Stimulated activated naive CD4-positive, alpha-beta T cell (primary cell): ENCODE measurements at regions not wholly inside any gene's neighbourhood (a gene's known extent, or its start where the extent isn't known, plus 50 kb on each side); places are given as distances from the start of the nearest gene placed in this dataset.
A peak's percentile ranks its signal among the peaks of the same experiment; 100 is the strongest.

Experiments used
- DNase-seq, 6 experiments: peaks; one replicate each; lab custom pipeline; 2025; lab: John Stamatoyannopoulos, UW

DNA sequence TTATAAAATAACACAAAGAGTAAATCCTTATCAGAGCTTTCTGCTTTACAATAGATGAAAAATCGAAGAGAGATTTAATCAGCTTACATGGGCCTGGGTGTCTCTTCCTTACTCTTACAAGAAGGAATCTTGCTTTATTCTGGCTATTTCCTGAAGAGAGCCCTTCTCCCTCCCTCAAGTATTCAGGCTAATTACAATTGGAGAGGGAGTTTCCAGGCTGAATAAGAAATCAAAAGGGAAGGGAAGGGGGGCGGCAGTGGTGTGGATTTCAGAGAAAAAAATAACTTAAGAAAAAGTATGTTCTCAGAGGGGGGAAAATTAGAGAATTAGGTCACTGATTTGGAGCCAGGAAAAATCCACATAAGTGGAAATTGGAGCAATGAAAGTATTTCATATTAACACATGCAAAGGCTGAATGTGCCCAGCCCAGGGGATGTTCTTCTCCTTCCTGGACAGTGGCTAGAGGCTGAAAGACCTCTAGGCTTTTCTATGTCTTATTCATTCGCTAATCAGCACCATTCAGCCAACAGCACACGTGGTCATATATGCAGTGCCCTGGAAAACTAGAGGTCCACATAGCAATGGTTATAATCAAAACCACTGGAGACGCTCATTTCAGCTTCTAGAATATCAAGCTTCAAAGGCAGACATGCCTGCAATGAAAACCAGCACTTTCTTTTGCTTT, 158.9 kb upstream of the BTG1 start:
- no peak for DNase-seq

DNA sequence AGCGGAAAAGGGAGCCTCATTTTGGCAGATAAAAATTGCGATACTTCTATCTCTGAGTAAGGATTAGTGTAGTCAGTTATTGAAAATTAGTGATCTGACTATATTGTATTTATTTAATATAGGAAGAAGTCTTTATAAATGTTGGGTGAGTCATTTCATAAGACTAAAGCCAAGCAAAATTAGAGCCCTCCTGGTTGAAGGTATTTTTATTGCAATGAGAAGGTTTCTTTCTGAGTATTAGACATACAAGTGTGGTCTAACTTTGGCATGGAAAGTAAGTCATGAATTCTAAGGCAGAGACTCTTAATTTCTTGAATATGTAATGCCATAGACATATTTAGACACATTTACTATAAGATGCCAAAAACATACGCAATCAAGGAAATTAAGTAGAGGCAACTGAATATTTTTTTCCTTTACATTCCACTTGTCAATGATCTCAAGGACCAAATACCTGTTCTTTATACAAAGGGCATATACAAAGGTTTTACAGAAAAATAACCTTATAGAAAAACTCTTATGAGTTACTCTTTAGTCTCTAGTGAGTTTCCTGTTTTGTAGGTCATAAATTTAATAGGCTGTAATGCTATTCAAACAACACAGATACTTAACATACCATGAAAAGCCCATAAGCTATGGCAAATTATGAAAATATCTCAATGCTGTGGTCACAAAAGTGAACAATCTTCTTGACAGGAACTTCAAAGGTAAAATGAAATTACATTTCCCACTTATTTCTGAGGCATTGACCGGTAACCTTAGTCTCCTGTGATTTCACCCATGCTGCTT, 156.6 kb upstream of the BTG1 start:
- DNase-seq, result no peak

DNA sequence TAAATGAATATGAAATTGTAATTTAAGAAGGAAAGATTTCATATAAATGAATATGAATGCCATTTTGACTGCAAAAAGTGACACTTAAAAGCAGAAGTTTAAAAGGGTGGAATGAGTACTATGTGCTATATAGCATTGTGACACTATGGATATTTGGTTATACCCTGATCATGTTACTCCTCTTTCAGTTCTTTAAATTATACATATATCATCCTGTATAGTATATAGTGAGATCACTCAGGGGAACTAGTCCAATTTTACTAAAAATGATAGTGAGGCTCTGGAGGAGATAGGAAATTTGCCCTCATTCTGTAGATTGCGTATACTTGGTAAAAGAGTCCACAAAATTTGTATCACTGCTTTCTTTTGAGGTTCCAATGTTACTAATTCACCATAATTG, 155.7 kb upstream of the BTG1 start:
- DNase-seq, result no peak

DNA sequence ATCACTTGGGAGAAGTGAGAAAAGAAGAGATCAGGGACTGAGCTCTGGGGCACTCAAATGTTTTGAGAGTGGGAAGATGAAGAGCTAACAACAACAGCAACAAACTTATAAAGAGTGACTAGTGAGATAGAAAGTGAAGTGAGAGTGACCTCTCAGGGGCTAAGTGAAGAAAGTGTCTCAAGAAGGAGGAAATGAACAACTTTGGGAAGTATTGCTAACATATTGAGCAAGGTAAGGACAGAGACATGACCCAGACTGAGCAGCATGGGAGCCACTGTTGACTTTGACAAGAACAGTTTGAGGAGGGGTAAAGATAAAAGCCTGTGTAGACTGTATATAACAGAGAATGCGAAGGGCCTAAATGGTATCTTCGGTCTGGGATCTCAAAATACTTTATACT, 155.1 kb upstream of the BTG1 start:
- DNase-seq, result no peak

DNA sequence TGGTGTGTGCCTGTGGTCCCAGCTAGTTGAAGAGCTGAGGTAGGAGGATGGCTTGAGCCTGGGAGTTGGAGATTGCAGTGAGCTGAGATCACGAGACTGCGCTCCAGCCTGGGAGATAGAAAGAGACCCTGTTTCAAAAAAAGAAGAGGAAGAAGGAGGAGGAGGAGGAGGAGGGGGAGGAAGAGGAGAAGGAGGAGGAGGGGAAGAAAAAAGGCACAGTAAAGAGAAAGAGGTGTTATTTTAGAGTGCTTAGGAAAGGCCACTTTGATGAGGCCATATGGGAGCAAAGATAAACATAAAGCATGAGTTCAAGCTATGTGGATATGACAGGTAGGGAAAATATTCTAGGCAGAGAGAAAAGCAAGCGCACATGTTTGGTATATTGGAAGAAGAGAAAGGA, 154.1 kb upstream of the BTG1 start:
- no peak for DNase-seq

DNA sequence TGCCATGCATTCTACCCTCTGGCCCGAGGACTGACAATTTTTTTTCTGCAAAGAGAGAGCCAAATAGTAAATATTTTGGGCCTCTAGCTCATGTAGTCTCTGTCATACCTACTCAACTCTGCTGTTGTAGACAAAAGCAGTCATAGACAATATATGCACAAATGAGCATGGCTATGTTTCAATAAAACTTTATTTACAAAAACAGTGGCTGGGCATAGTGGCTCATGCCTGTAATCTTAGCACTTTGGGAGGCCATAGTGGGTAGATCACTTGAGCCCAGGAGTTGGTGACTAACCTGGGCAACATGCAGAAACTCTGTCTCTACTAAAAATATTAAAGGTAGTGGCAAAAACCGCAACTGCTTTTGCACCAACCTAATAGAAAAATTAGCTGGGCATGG, 153.7 kb upstream of the BTG1 start:
- no peak for DNase-seq

DNA sequence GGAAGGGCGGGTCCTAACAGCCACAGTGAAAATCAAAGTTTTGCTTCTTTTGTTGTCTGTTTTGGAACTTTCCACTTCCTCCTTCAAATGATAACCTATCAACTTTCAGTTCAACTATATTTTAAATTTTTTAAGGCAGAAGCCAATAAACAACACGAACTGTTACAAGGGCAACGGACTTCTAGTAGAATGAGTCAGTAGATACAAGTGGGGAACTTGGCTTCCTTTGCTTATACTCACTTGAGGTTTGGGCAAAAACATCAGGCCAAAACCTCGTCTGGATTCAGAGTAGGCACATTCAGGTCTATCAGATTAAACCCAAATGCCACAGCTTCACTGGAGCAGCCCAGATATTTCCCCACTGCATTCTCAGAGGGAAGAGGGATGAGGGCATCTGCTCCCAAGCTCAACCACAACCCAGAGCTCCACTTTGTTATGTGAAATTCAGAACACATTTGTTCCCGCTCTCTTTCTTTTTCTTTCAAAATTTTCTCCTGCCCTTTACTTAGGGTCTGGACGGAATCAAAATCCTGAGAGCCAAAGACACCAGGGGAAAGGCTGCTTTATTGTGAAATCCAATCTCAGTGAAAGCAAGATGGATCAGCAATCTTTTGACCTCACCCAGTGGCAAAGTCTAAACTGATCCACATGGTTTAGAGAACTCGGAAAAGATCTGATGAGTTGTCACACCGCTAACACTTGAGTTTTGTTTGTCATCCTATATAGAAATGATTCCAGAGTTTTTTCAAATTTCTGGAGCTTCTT, 152.5 kb upstream of the BTG1 start:
- DNase-seq, result peak in 3 of 6 experiments; percentile 63 to 66 (median 64)

DNA sequence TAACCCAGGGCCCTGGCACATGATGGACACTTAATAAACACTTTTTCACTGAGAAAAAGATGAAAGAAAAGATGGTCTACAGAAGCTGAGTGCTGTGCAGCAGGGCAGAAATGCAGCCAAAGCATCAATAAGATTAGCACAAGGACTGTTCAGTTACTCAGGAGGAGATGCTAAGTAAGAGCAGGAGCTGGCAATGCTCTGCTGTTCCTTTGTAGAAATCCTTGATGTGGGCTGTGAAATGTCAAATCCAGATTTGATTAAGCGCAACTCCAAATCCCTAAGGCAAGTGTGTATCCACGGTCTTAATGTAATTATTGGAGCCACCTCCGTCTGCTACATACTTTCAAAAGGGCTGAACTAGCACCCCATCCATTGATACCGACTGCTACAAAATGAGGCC, 151.8 kb upstream of the BTG1 start:
- DNase-seq, result peak in 2 of 6 experiments; percentile 32 to 35

DNA sequence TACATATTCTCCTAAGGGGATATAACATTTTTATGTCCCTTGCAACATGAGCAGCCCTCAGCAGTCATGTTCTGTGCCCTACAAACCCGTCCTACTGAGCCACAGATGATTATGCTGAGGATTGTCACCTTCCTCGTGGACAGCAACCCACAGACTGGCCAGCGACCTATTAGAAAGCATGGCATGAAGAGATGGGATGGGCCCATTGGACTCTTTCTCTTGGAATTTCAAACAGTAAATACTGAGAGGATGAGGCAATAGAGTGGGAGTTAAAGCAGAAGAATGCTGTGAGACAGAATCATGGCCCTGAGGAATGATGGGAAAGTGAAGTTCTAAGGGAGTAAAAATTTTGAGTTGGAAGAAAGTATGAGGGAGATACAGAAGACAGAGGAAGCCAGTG, 149.9 kb upstream of the BTG1 start:
- DNase-seq, result no peak

DNA sequence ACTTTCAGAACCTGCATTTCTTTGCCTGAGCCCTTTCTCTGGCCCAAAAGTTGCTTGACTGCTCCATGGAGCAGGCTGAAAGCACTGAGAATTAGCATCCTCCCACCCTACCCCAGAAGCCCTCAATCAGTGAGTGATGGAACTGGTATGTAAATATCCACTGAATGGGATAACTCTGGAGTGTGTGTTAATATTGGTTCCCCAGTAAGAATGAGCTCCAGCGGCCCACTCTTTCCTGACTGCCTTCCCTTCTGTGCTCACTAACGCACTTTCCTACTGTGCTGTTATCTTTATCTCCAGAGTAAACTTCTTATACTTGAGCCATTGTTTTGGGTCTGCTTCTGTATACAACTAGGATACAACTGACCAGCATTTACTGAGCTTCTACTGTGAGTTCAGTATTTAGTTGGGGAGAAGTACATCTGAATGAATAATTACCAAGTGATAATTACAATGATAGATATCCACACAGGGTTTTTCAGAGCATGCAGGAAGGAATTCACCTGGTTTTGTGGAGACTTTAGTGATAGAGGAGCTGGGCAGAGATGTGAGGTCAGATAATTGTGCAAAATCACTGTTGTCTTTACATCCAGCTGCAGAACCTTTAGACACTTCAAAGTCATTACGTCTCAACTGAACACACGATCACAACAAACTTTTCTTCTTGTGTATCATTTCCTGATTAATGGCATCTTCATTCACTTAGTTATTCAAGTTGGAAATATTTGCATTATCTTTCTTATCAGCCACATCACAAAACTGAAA, 149.2 kb upstream of the BTG1 start:
- no peak for DNase-seq

DNA sequence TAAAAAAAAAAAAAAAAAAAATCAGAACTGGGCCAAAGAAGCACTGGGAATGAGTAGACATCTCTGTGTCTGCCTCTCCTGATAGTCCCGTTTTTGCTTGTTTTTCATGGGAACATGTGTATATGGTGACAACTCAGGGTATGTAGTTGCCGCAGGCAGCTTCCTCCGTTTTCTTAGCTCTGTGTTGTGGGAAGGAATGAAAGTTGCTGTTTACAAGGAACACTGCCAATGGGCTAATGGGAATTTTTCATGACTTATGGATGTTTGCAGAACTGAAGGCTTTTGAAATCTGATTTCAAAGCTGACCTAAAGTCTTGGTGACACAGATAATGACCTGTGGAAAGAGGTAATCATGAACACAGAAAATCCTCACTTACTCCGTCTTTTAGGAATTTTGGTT, 146.4 kb upstream of the BTG1 start:
- DNase-seq, result no peak

DNA sequence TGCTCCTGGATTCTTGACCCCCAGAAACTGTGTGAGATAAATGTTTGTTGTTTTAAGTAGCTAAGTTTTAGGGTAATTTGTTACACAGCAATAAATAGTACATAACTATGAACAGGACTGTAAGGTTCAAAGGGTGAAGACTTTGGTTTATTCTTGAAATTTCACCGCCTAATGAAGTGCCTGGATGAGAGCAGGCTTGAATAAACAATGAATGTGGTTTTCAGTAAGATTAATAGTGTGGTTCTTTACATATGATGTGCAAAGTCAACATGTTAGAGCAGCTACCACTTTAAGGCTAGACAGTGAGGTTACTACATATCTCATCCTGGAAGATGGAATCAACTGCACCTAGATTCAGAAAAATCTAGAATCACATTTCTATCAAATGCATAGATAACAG, 145.2 kb upstream of the BTG1 start:
- no peak for DNase-seq

DNA sequence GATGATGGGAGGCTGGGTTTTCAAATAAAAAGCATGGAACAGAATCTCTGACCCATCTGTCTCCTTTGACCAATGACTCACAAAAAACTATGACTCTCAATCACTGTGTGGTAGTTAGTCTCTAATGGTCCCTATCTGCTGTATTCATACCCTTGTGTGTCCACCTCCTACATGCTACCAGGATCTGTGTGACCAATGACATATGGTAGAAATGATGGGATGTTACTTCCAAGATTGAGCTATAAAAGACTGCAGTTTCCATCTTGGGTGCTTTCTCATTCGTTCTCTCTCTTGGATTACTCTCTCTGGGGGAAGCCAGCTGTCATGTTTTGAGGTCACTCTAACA, 144.7 kb upstream of the BTG1 start:
- DNase-seq, result no peak

DNA sequence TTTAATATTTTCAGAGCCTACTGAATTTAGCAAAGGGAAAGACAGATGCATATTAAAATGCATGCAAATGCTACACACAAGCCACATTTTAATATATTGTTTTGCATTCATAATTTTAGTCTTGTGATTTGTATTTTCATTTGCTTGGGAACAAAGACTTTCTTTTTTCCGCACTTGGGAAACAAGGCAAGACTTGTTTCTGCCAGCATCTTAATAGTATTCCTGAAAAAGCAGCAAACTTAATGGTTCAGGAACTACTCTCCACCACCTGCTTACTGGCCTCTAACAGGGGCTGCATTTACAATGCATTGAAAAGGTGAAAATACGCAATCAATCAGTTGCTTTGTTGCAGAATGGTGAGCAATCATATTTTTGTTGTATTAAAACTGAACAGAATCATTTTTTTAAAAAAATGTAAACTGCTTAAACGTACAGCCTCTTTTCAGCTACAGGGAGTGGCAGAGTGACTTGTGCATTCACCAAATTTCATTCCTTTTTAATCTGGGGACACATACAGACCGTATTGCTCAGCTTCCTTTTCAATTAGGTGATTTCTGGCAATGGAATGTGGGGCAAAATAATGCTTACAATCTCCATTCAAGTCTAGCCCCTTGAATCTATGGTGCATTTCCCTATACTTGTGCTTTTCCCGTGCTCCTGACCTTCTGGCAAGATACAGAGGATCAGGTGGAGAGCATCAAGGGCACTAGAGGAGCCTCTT, 144.1 kb upstream of the BTG1 start:
- no peak for DNase-seq

DNA sequence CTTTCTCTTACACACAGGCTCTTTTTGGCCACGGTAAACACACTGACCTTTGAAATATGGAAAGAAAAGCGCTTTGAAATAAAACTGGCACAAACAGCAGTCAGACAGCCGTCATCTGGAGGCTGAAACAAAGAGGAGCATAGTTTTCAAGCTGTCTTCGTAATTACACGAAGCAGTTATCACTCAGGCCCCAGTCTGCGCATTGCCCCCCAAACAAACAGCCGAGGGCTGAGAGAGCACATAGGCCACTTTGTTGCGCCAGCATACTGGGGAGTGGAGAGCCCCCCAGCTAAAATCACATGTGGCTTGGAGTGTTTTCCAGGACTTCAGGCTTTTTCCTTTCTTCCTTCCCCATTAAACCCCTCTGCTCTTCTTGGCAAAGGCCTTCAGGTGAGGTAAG, 142.9 kb upstream of the BTG1 start:
- DNase-seq, result no peak

DNA sequence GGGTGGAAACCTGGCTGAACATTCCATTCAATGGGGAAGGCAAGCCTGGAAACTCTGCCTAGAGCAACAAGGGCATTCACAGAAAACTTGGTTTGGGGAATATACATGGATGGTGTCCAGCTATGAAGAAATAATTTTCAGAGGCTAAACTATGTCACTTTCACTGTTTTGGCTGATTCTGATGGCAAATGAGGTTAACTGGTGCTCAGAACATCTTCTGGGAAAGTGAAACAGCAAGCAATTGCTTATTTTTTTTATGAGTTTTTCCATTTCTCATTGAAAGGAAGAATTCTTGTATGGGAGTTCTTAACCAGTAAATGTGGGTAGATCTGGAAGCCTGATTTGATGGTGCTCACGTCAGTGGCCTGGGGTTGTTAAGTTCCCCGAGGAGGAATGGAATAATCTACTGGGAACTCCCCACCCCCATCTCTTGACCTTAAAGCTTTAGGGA, 132.8 kb upstream of the BTG1 start:
- no peak for DNase-seq

DNA sequence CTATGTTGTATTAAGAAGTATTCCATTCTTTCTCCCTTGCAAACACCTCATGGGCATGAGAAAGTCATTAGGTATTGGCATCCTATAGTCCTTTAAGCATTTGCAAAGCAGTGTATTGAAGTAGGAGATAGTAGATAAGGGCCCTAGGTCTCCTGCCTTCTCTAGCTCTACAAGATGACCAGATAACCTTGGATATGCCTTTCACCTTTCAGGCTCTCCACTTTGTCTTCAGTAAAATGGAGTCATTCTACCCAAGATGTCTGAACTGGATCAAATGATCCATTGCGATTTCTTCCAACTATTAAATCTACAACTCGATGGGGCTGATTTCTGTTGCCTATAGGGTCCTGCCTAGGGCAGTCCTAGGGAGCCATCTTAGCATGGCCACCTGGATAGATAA, 132.1 kb upstream of the BTG1 start:
- DNase-seq, result no peak

DNA sequence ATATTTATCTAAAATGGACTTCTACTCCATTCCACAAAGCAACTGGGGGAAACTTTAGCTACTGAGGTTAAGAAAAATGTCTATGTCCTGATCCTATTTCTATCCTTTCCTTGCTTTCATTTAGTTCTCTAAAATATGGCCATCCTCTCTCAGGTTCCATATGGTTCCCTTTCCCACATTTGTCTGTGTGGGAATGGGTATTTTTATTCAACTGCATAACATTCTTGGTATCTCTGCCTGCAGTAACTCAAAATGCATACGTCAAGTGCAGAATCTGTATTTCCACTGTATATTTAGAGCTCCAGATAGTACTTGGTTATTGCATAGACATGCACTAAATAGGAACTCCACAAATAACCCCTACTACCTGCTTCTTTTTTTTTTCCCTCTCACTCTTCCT, 130.6 kb upstream of the BTG1 start:
- DNase-seq, result no peak

DNA sequence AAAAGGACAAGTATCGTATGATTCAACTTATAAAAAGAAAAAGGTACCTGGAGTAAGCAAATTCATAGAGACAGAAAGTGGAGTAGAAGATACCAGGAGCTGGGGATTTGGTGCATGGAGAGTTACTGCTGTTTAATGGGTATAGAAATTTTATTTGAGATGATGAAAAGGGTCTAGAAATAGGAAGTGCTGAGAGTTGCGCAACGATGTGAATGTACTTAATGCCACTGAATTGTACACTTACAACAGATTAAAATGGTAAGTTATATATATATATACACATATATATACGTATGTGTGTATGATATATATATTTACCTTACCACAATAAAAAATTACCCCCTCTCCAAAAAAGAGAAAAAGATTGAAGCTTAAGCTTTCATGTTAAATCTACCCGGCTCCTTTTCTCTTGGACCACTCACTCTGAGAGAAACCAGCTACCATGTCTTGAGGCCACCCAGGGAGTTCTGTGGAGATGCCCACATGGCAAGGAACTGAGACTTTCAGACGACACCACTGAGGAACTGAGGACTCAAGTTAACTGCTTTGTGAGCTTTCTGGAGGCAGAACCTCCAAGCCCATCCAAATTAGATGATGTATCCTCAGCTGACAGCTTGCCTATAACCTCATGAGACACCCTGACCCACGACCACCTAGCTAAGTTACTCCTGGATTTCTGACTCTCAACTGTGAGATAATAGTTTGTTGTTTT, 130.0 kb upstream of the BTG1 start:
- DNase-seq, result no peak

DNA sequence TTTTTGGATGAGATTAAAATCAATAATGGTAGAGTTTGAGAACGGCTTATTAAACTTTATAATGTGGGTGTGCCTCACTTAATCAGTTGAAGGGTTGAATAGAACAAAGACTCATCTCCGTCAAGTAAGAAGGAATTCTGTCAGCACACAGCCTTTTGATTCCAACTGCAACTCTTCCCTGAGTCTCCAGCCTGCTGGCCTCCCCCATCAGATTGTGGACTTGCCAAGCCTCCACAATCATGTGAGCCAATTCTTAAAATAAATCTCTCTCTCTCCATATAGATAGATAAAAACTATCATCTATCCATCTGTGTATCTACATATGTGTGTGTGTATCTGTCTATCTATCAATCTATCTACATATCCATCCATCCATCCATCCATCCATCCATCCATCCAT, 127.4 kb upstream of the BTG1 start:
- no peak for DNase-seq
